ENCODE measurements at regions not wholly inside any gene's neighbourhood (a gene's known extent, or its start where the extent isn't known, plus 50 kb on each side); places are given as distances from the start of the nearest gene placed in this dataset.

DNA sequence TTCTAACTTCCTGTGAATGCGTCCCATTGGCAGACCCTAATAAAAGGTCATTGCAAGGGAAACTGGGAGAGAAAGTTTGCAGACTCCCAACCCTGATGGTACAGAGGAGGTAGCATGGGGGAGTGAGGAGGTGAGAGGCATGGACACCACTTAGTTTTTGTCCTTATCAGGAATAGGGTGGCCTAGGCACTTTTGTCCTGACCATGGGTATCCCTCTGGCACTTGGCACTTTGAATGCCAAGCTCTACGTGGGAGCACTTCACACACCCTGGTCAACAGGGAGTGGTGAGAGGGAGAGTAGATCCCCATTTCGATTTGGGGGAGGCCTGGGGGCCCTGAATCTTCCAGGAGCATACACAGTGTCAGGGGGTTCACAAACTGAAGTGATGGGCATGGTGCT is 75.6 kb upstream of the SH3PXD2B start:
- peak in 1 of 2 experiments; percentile 26 for DNase-seq (ENCODE audit: low read depth in 1 of 2, low spot score in 2 of 2)
- no peak for TF ChIP-seq KDM1A (IDR thresholded peaks at IDR 0.05; ENCODE audit: borderline replicate concordance, low read length)
- H3K18ac ChIP-seq (ENCODE audit: extremely low read depth, low read length): no peak overlapping the region
- no peak overlapping the region for H4K8ac ChIP-seq (ENCODE audit: extremely low read depth, insufficient read depth, low read length)
- no peak overlapping the region for H4K91ac ChIP-seq (replicated peaks; ENCODE audit: insufficient read length, low read length)
- H2BK15ac ChIP-seq (ENCODE audit: low read length): no peak overlapping the region
- H2AFZ ChIP-seq (ENCODE audit: low read length): no peak overlapping the region
- H3K27me3 ChIP-seq (replicated peaks in 1 of 4; ENCODE audit: control insufficient read depth in 3 of 4, extremely low read depth in 1 of 4, insufficient read depth in 3 of 4, low read length in 3 of 4): peaks cover 0 to 5% (median under 1%) of the 10 kb centered on the region in 4 experiments; a peak in 2 of 7 replicates
- no peak overlapping the region for H2BK20ac ChIP-seq (ENCODE audit: low read length)
- ChIA-PET POLR2A (ENCODE audit: partially characterized antibody) (no interaction called here), CTCF (ENCODE audit: partially characterized antibody) (interaction anchor here (1.0 kb wide), 1 partner anchor 12 kb away, joined by 3 read pairs; no protein-coding TSS in a partner anchor)
- no peaks in the 10 kb centered on the region for H4K20me1 ChIP-seq (replicated peaks in 1 of 2; ENCODE audit: control insufficient read depth in 1 of 2, insufficient read depth in 2 of 2, low read length in 2 of 2)
- H2BK12ac ChIP-seq (ENCODE audit: low read depth, low read length): no peak overlapping the region
- H3K56ac ChIP-seq (replicated peaks; ENCODE audit: insufficient read length, low read depth, low read length): no peak overlapping the region
- 81% methylated on average over 3 of the region's 3 CpGs; no CpG with 5 or more reads in 1 of the 2 experiments for WGBS, 2 experiments (ENCODE audit: extremely low coverage in 1 of 2, insufficient coverage in 1 of 2, insufficient read length in 1 of 2, insufficient replicate concordance in 2 of 2, low coverage in 1 of 2, low lambda C conversion rate in 2 of 2, missing lambda C conversion rate in 1 of 2)
- FAIRE-seq: no peak
- no peak overlapping the region for H3K9ac ChIP-seq (replicated peaks in 1 of 4; ENCODE audit: extremely low read depth in 1 of 4, low read depth in 3 of 4, low read length in 3 of 4)
- no peak overlapping the region for H3K27ac ChIP-seq (ENCODE audit: low read depth, low read length)
- no peaks in the 10 kb centered on the region for H3K9me3 ChIP-seq (ENCODE audit: insufficient read depth in 2 of 2, low read depth in 1 of 2, low read length in 1 of 2)
- H3K14ac ChIP-seq (ENCODE audit: insufficient read length): no peak overlapping the region
- no peaks in the 10 kb centered on the region for H3K79me1 ChIP-seq (ENCODE audit: low read depth, low read length)
- no peak overlapping the region for H2BK120ac ChIP-seq (replicated peaks; ENCODE audit: low read depth, low read length)
- H2BK5ac ChIP-seq (ENCODE audit: low read depth, low read length): no peak overlapping the region
- no peak overlapping the region for H2AK5ac ChIP-seq (ENCODE audit: low read depth, low read length)
- H3K36me3 ChIP-seq (ENCODE audit: control insufficient read depth in 2 of 4, insufficient read depth in 4 of 4, low read length in 3 of 4): no peaks in the 10 kb centered on the region
- no peak overlapping the region for H3K4ac ChIP-seq (replicated peaks; ENCODE audit: insufficient read length, low read depth, low read length)
- no peaks in the 10 kb centered on the region for H3K23me2 ChIP-seq (ENCODE audit: low read depth, low read length)
- no peak overlapping the region for H3K4me2 ChIP-seq (ENCODE audit: insufficient read depth in 1 of 2, low read depth in 2 of 2, low read length in 2 of 2)
- no peaks in the 10 kb centered on the region for H3K4me1 ChIP-seq (replicated peaks in 1 of 4; ENCODE audit: control insufficient read depth in 3 of 4, insufficient read depth in 4 of 4, low read length in 3 of 4)
- no peak overlapping the region for H3K4me3 ChIP-seq (ENCODE audit: extremely low read depth in 1 of 4, insufficient read depth in 2 of 4, low read depth in 3 of 4, low read length in 4 of 4)
- no peak overlapping the region for H3K23ac ChIP-seq (ENCODE audit: insufficient read length)
- no peak overlapping the region for H4K5ac ChIP-seq (ENCODE audit: insufficient read length, low read depth, low read length)
- H3K79me2 ChIP-seq (ENCODE audit: control insufficient read depth in 1 of 2, insufficient read depth in 2 of 2, low read length in 2 of 2): no peaks in the 10 kb centered on the region

Data from H1 (cell line).